RWPE1 (cell line): ENCODE measurements at regions not wholly inside any gene's neighbourhood (a gene's known extent, or its start where the extent isn't known, plus 50 kb on each side); places are given as distances from the start of the nearest gene placed in this dataset.
A peak's percentile ranks its signal among the peaks of the same experiment; 100 is the strongest.
"Not testable (repeated sequence)": the region's sequence is repeated elsewhere in the genome, so short reads cannot be mapped to it uniquely, and the experiment has no call there.

Experiments used
- CTCF ChIA-PET: fragments of 350-600 bp; sonication (Branson Sonifier 250); formaldehyde crosslinking; extraction: SDS; loops from one replicate; lab custom pipeline; 2021; lab: Yijun Ruan, JAX
- POLR2A ChIA-PET: fragments of 400-600 bp; formaldehyde crosslinking; extraction: SDS; loops from one replicate; lab custom pipeline; 2020; ENCODE audit warnings: antibody characterized with exemption; ENCODE audit not compliant: low non-redundant PET; lab: Yijun Ruan, JAX
- DNase-seq: peaks from one replicate; pipeline ENCODE4 v3.0.0; 2012; ENCODE audit warnings: low spot score
- H3K27ac ChIP-seq: fragments of 450-650 bp; 2 replicates; pipeline ENCODE4 v1.5.1; 2017
- TF ChIP-seq, protein P1 (sequence below): fragments of 450-650 bp; conservative IDR thresholded peaks from 2 replicates; pipeline ENCODE4 v1.5.1; 2017; ENCODE audit warnings: low read depth, mild to moderate bottlenecking

- TF ChIP-seq, protein P1, sequence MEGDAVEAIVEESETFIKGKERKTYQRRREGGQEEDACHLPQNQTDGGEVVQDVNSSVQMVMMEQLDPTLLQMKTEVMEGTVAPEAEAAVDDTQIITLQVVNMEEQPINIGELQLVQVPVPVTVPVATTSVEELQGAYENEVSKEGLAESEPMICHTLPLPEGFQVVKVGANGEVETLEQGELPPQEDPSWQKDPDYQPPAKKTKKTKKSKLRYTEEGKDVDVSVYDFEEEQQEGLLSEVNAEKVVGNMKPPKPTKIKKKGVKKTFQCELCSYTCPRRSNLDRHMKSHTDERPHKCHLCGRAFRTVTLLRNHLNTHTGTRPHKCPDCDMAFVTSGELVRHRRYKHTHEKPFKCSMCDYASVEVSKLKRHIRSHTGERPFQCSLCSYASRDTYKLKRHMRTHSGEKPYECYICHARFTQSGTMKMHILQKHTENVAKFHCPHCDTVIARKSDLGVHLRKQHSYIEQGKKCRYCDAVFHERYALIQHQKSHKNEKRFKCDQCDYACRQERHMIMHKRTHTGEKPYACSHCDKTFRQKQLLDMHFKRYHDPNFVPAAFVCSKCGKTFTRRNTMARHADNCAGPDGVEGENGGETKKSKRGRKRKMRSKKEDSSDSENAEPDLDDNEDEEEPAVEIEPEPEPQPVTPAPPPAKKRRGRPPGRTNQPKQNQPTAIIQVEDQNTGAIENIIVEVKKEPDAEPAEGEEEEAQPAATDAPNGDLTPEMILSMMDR, result no peak
- H3K27ac ChIP-seq, result peak overlapping the region; percentile 55
- peak; percentile 77 for DNase-seq
- ChIA-PET POLR2A (no interaction called here), CTCF (interaction anchor here (0.6 kb wide), 1 partner anchor 404 kb away, joined by 3 read pairs; no protein-coding TSS in a partner anchor)
Observed at GRCh38 chr13:30832845-30833332, 73.2 kb upstream of the MEDAG start.

- CTCF ChIA-PET, result no interaction called here
Observed at GRCh38 chr13:30835442-30835841, 70.6 kb upstream of the MEDAG start.

DNA sequence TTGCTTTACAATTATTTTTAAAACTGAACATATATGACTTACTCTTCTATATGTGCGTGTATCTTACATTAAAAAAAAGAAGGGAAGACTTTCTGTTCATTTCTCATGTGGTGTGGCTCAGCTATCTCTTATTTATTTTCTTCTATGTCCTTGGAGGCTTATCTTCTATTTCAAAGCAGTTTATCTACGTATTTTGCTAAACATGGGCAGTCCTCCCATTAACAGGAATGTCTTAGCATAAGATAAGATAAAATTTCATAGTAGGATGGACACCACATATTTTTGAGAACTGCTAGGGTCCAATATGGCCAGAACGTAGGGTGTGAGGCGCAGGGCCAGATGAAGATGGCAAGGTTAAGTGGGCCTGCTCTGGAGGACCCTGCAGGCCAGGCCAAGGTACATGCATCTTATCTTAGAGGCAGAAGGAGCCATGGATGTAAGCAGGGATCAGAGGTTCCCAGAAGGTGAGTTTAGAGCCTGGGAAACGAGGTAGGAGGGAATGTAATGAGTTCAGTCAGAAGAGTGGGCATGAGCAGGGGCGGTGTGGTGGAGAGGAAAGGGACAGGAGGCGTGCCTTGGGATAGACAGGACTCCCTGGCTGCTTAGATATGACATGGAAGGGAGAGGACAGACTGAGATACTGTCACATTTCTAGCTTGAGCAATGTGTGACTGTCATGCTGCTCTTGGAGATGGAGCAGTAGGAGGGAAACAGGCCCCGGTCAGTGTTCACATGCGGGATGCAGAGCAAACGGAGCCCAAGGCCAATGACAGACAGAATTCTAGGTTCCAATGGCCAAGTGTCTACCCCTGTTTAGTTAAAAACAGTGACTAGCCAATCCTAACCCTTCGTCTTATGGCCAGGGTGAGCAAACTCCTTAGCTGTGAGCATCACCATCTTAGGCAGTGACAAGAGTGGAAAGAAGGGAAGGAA lies 68.6 kb upstream of the MEDAG start:
- POLR2A ChIA-PET, result no interaction called here
- CTCF ChIA-PET, result interaction anchor here (0.6 to 0.8 kb wide), 2 partner anchors 94 to 665 kb away, joined by 3 to 6 read pairs; no protein-coding TSS in a partner anchor
- TF ChIP-seq, protein P1, result no peak
- no peak overlapping the region for H3K27ac ChIP-seq
- DNase-seq, result no peak

More at GRCh38 chr13:30835442-30835841, 70.6 kb upstream of the MEDAG start:
- POLR2A ChIA-PET, result no interaction called here
- no peak for DNase-seq
- H3K27ac ChIP-seq, result no peak overlapping the region
- TF ChIP-seq, protein P1, result no peak

- POLR2A ChIA-PET, H3K27ac ChIP-seq, DNase-seq, CTCF ChIA-PET: not testable (repeated sequence)
Observed at GRCh38 chr13:30839636-30840035, 66.4 kb upstream of the MEDAG start.

GRCh38 chr13:30840515-30840914 lies 65.6 kb upstream of the MEDAG start:
- POLR2A ChIA-PET, result no interaction called here

DNA sequence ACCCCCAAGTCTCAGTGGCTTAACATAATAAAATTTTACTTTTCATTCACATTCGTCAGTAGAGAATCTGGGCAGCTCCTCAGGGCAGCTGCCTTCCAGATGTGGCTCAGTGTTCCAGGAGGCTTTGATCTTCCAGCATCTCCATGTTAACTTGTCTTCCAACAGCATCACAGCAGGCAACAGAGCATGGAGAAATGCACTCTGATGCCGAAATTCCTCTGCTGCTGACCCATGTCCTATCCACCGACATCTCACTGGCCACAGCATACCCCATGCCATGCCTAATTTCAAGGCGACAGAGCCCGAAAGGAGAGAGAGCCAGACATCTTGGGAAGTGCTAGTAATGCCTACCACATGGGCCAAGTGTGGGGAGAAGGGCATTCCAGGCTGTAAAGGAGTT lies 64.9 kb upstream of the MEDAG start:
- TF ChIP-seq, protein P1, result no peak
- ChIA-PET CTCF (no interaction called here), POLR2A (no interaction called here)
- H3K27ac ChIP-seq, result no peak overlapping the region
- no peak for DNase-seq

More at GRCh38 chr13:30840515-30840914, 65.6 kb upstream of the MEDAG start:
- no peak for DNase-seq
- H3K27ac ChIP-seq, result no peak overlapping the region
- TF ChIP-seq, protein P1, result no peak
- CTCF ChIA-PET, result no interaction called here

DNA sequence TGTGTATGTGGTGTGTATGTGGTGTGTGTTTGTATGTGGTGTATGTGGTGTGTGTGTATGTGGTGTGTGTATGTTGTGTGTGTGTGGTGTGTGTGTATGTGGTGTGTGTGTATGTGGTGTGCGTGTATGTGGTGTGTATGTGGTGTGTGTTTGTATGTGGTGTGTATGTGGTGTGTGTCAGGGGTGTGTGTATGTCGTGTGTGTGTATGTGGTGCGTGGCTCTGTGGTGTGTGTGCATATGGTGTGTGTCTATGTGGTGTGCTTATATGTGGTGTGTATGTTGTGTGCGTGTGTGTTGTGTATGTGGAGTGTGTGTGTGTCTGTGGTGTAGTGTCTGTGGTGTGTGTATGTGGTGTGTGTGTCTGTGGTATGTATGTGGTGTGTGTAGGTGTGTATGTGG lies 62.5 kb upstream of the MEDAG start:
- TF ChIP-seq, protein P1, result no peak
- no peak overlapping the region for H3K27ac ChIP-seq
- DNase-seq, result no peak
- ChIA-PET CTCF (no interaction called here), POLR2A (no interaction called here)
